ENCODE measurements at regions not wholly inside any gene's neighbourhood (a gene's known extent, or its start where the extent isn't known, plus 50 kb on each side); places are given as distances from the start of the nearest gene placed in this dataset.

DNA sequence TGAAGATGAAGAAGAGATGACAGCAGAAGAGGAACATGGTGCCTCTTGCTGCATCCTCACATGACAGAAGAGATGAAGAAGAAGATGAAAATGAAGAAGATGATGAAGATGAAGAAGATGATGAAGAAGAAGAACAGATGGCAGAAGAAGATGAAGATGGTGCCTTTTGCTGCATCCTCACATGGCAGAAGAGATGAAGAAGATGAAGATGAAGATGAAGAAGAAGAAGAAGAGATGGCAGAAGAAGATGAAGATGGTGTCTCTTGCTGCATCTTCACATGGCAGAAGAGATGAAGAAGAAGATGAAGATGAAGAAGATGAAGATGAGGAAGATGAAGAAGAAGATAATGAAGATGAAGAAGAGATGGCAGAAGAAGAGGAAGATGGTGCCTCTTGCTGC lies 63.7 kb upstream of the HPF1 start:
- Histone ChIP-seq H3K27me3 (ENCODE audit: control insufficient read depth, insufficient read depth, low read length) (no peaks in the 10 kb centered on the region), H3K4me3 (ENCODE audit: low read depth in 2 of 2, low read length in 2 of 2) (no peak overlapping the region), H3K4me1 (ENCODE audit: control insufficient read depth, insufficient read depth, low read length) (no peaks in the 10 kb centered on the region; the same call in 1 of the 2 replicates), H3K27ac (ENCODE audit: low read length) (no peak overlapping the region), H3K36me3 (ENCODE audit: control insufficient read depth, insufficient read depth, low read length) (no peaks in the 10 kb centered on the region; the same call in 1 of the 2 replicates), H3K9me3 (ENCODE audit: control insufficient read depth, insufficient read depth, low read depth, low read length) (no peaks in the 10 kb centered on the region)
- no TSS peak for BruUV-seq (replicated peaks)
- ATAC-seq (no peak), DNase-seq (ENCODE audit: low read depth, low spot score) (no peak)
- intact Hi-C loops (cut with micrococcal nuclease; ENCODE audit: unreplicated experiment) = no loop called here
- TF ChIP-seq, protein P1, sequence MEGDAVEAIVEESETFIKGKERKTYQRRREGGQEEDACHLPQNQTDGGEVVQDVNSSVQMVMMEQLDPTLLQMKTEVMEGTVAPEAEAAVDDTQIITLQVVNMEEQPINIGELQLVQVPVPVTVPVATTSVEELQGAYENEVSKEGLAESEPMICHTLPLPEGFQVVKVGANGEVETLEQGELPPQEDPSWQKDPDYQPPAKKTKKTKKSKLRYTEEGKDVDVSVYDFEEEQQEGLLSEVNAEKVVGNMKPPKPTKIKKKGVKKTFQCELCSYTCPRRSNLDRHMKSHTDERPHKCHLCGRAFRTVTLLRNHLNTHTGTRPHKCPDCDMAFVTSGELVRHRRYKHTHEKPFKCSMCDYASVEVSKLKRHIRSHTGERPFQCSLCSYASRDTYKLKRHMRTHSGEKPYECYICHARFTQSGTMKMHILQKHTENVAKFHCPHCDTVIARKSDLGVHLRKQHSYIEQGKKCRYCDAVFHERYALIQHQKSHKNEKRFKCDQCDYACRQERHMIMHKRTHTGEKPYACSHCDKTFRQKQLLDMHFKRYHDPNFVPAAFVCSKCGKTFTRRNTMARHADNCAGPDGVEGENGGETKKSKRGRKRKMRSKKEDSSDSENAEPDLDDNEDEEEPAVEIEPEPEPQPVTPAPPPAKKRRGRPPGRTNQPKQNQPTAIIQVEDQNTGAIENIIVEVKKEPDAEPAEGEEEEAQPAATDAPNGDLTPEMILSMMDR (IDR thresholded peaks at IDR 0.05) = no peak
- TF ChIP-seq, protein P2, sequence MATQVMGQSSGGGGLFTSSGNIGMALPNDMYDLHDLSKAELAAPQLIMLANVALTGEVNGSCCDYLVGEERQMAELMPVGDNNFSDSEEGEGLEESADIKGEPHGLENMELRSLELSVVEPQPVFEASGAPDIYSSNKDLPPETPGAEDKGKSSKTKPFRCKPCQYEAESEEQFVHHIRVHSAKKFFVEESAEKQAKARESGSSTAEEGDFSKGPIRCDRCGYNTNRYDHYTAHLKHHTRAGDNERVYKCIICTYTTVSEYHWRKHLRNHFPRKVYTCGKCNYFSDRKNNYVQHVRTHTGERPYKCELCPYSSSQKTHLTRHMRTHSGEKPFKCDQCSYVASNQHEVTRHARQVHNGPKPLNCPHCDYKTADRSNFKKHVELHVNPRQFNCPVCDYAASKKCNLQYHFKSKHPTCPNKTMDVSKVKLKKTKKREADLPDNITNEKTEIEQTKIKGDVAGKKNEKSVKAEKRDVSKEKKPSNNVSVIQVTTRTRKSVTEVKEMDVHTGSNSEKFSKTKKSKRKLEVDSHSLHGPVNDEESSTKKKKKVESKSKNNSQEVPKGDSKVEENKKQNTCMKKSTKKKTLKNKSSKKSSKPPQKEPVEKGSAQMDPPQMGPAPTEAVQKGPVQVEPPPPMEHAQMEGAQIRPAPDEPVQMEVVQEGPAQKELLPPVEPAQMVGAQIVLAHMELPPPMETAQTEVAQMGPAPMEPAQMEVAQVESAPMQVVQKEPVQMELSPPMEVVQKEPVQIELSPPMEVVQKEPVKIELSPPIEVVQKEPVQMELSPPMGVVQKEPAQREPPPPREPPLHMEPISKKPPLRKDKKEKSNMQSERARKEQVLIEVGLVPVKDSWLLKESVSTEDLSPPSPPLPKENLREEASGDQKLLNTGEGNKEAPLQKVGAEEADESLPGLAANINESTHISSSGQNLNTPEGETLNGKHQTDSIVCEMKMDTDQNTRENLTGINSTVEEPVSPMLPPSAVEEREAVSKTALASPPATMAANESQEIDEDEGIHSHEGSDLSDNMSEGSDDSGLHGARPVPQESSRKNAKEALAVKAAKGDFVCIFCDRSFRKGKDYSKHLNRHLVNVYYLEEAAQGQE (IDR thresholded peaks at IDR 0.05; ENCODE audit: insufficient read depth in 1 of 2, low read depth in 2 of 2, low read length in 1 of 2) = no peak
- no peak for TF ChIP-seq SIN3A (IDR thresholded peaks at IDR 0.05; ENCODE audit: borderline replicate concordance, insufficient read depth, low read depth, low read length)
- no peak for TF ChIP-seq TCF7L2 (IDR thresholded peaks at IDR 0.05; ENCODE audit: low read depth, low read length)
- no peak for TF ChIP-seq POLR2AphosphoS5 (IDR thresholded peaks at IDR 0.05; ENCODE audit: low read depth, low read length)
- in situ Hi-C loops (cut with HindIII; ENCODE audit: low pct_unique_long_range_greater_than_20kb, low sequenced_read_pairs) = loop anchor here (25.0 kb wide), 1 partner anchor 216 kb away; the partner anchor contains the start of gene MFAP3L
- CTCF ChIA-PET = no interaction called here
- POLR2A ChIA-PET = no interaction called here

DNA sequence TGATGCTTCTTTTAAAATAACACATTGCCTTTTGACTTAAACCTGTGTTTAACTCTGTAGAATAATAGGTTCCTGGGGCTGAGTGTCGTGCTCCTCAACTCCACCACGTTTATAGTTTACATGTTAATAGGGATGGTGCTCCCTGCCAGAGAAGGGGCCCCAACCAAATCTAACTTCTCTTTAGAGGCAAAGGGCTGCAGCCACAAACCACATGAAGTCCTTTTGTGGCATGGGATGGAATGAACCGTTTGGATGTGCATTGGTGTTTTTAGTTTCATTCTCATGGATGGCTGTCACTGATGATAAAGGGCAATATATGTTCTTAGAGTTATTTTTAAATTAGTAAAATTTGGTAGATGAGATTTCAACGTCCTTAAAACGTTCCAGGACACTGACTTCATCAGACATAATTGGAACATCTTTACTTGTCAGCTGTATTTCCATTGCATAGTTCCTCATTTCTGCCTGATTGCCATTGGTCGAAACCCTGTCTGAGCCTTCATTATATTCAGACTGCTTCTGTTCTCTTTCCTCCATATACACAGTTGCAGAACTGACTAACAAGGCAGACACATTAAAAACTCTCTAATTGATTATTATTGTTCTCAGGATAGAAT lies 60.4 kb upstream of the HPF1 start:
- TF ChIP-seq SIN3A (IDR thresholded peaks at IDR 0.05; ENCODE audit: borderline replicate concordance, insufficient read depth, low read depth, low read length) (no peak), TCF7L2 (IDR thresholded peaks at IDR 0.05; ENCODE audit: low read depth, low read length) (no peak), POLR2AphosphoS5 (IDR thresholded peaks at IDR 0.05; ENCODE audit: low read depth, low read length) (no peak)
- DNase-seq (ENCODE audit: low read depth, low spot score) = no peak
- in situ Hi-C loops (cut with HindIII; ENCODE audit: low pct_unique_long_range_greater_than_20kb, low sequenced_read_pairs) (loop anchor here (25.0 kb wide), 1 partner anchor 219 kb away; the partner anchor contains the start of gene MFAP3L), intact Hi-C loops (cut with micrococcal nuclease; ENCODE audit: unreplicated experiment) (no loop called here)
- no peak overlapping the region for H3K27ac ChIP-seq (ENCODE audit: low read length)
- no peak overlapping the region for H3K4me3 ChIP-seq (ENCODE audit: low read depth in 2 of 2, low read length in 2 of 2)
- no peaks in the 10 kb centered on the region for H3K9me3 ChIP-seq (ENCODE audit: control insufficient read depth, insufficient read depth, low read depth, low read length)
- no peaks in the 10 kb centered on the region for H3K27me3 ChIP-seq (ENCODE audit: control insufficient read depth, insufficient read depth, low read length)
- ChIA-PET CTCF (no interaction called here), POLR2A (no interaction called here)
- BruUV-seq (replicated peaks) = no TSS peak
- ATAC-seq = no peak
- no peaks in the 10 kb centered on the region; the same call in 1 of the 2 replicates for H3K4me1 ChIP-seq (ENCODE audit: control insufficient read depth, insufficient read depth, low read length)
- H3K36me3 ChIP-seq (ENCODE audit: control insufficient read depth, insufficient read depth, low read length) = no peaks in the 10 kb centered on the region; the same call in 1 of the 2 replicates

DNA sequence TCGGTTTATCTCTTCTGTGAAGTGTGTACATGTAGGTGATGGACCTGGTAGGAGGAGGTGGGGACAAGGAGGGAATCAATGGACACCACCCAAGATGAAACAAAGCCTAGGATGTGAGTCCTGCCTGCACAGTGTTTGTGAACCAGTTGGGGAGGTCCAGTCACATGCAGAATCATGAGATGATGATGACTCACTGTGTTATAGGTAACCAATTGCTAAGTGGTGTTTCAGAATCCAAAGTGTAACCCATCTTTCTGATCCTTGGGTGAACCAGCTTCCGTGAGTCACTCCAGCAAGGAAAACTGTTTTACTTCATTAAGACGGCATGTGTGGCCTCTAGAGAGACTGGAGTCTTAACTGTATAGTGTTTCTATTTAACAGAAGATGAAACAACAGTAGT lies 57.9 kb upstream of the HPF1 start:
- H3K4me3 ChIP-seq (ENCODE audit: low read depth in 2 of 2, low read length in 2 of 2) = no peak overlapping the region
- in situ Hi-C loops (cut with HindIII; ENCODE audit: low pct_unique_long_range_greater_than_20kb, low sequenced_read_pairs) (loop anchor here (25.0 kb wide), 1 partner anchor 222 kb away; the partner anchor contains the start of gene MFAP3L), intact Hi-C loops (cut with micrococcal nuclease; ENCODE audit: unreplicated experiment) (no loop called here)
- no peak overlapping the region for H3K27ac ChIP-seq (ENCODE audit: low read length)
- ATAC-seq (no peak), DNase-seq (ENCODE audit: low read depth, low spot score) (no peak)
- CTCF ChIA-PET = no interaction called here
- POLR2A ChIA-PET = no interaction called here
- no peaks in the 10 kb centered on the region; the same call in 1 of the 2 replicates for H3K4me1 ChIP-seq (ENCODE audit: control insufficient read depth, insufficient read depth, low read length)
- H3K36me3 ChIP-seq (ENCODE audit: control insufficient read depth, insufficient read depth, low read length) = no peaks in the 10 kb centered on the region; the same call in 1 of the 2 replicates
- no peaks in the 10 kb centered on the region for H3K9me3 ChIP-seq (ENCODE audit: control insufficient read depth, insufficient read depth, low read depth, low read length)
- TF ChIP-seq, protein P2 (IDR thresholded peaks at IDR 0.05; ENCODE audit: insufficient read depth in 1 of 2, low read depth in 2 of 2, low read length in 1 of 2) = no peak
- no peak for TF ChIP-seq POLR2AphosphoS5 (IDR thresholded peaks at IDR 0.05; ENCODE audit: low read depth, low read length)
- TF ChIP-seq, protein P1 (IDR thresholded peaks at IDR 0.05) = no peak
- no peak for TF ChIP-seq TCF7L2 (IDR thresholded peaks at IDR 0.05; ENCODE audit: low read depth, low read length)
- no peak for TF ChIP-seq SIN3A (IDR thresholded peaks at IDR 0.05; ENCODE audit: borderline replicate concordance, insufficient read depth, low read depth, low read length)
- no peaks in the 10 kb centered on the region for H3K27me3 ChIP-seq (ENCODE audit: control insufficient read depth, insufficient read depth, low read length)
- no TSS peak for BruUV-seq (replicated peaks)

Measured in Panc1 (cell line).